K562 (cell line): ENCODE measurements at regions not wholly inside any gene's neighbourhood (a gene's known extent, or its start where the extent isn't known, plus 50 kb on each side); places are given as distances from the start of the nearest gene placed in this dataset.

Source experiments
- ATAC-seq: fragments of 200-7000 bp; cut with Tn5 transposase; 3 replicates; pipeline ENCODE4 v1.9.1; 2020; ENCODE audit warnings: moderate library complexity
- BruUV-seq: library from RNA; stranded (reverse); fragments of 400-500 nt; replicated peaks from 2 replicates; lab custom pipeline; 2021; lab: Mats Ljungman, UMichigan
- CTCF ChIA-PET: fragments of 300-600 bp; formaldehyde crosslinking; extraction: SDS; loops from one replicate; lab custom pipeline; 2021; ENCODE audit warnings: low intra/inter-chr PET ratio; lab: Yijun Ruan, JAX
- POLR2A ChIA-PET: fragments of 300-600, 350-650 bp; sonication (Branson Sonifier 250); formaldehyde crosslinking; extraction: SDS; loops from one replicate; lab custom pipeline; 2021; ENCODE audit warnings: antibody characterized with exemption, inconsistent platforms; lab: Yijun Ruan, JAX
- DNase-seq, 4 experiments: peaks; one replicate each; pipeline versions ENCODE4 v3.0.0 to v3.0.0-alpha.2; 2011 to 2018; ENCODE audit warnings: low spot score in 3 of 4, mixed read lengths in 3 of 4; ENCODE audit errors: extremely low read depth in 1 of 4
- FAIRE-seq: peaks from 2 replicates; lab custom pipeline; 2011; peaks lifted over from hg19 to GRCh38; lab: Jason Lieb, UNC
- H2AFZ ChIP-seq: 2 replicates; pipeline ENCODE4 v1.6.0; 2011; ENCODE audit warnings: low read depth, low read length, control low read depth, inconsistent platforms
- H3K27ac ChIP-seq: fragments of 200-600 bp; 3 replicates; pipeline ENCODE4 v1.8.0; 2011; ENCODE audit warnings: low read depth, mild to moderate bottlenecking, control low read depth, inconsistent platforms, low read length, moderate library complexity, mixed read lengths; ENCODE audit errors: extremely low read depth
- H3K27me3 ChIP-seq, 2 experiments: fragments of 300-600 bp in 1 of 2; 2 replicates in 1 of 2; 3 replicates in 1 of 2; pipeline versions ENCODE4 v1.6.0 to v1.8.0; 2011; ENCODE audit warnings: inconsistent platforms in 2 of 2, low read length in 2 of 2, mild to moderate bottlenecking in 1 of 2, mixed read lengths in 1 of 2, moderate library complexity in 1 of 2; ENCODE audit not compliant: control insufficient read depth in 2 of 2, insufficient read depth in 2 of 2
- H3K36me3 ChIP-seq: fragments of 300-600 bp; 3 replicates; pipeline ENCODE4 v1.8.0; 2011; ENCODE audit warnings: mild to moderate bottlenecking, low read length, inconsistent platforms; ENCODE audit not compliant: control insufficient read depth, insufficient read depth
- H3K4me1 ChIP-seq, 2 experiments: fragments of 200-600 bp in 1 of 2; replicated peaks in 1 of 2; 2 replicates in 1 of 2; 3 replicates in 1 of 2; pipeline versions ENCODE4 v1.5.1 to v1.8.0; 2011; ENCODE audit warnings: inconsistent platforms in 2 of 2, low read length in 2 of 2, mild to moderate bottlenecking in 1 of 2, mixed read lengths in 1 of 2, moderate library complexity in 1 of 2; ENCODE audit not compliant: control insufficient read depth in 2 of 2, insufficient read depth in 2 of 2
- H3K4me2 ChIP-seq: 2 replicates; pipeline ENCODE4 v1.6.1; 2011; ENCODE audit warnings: low read length, control low read depth, inconsistent platforms, mixed read lengths; ENCODE audit not compliant: insufficient read depth
- H3K4me3 ChIP-seq: fragments of 200-600 bp; sonication (generic), shearing (Covaris generic); 2 replicates; pipeline ENCODE4 v1.5.1; 2016; ENCODE audit warnings: control low read depth, inconsistent platforms
- H3K79me2 ChIP-seq: fragments of 200-600 bp; 3 replicates; pipeline ENCODE4 v1.8.0; 2011; ENCODE audit warnings: low read length, inconsistent platforms; ENCODE audit not compliant: control insufficient read depth, insufficient read depth
- H3K9ac ChIP-seq, 2 experiments: 2 replicates each; pipeline versions ENCODE4 v1.6.0 to v1.6.1; 2011; ENCODE audit warnings: low read depth in 2 of 2, low read length in 2 of 2, control low read depth in 1 of 2, inconsistent platforms in 1 of 2, mild to moderate bottlenecking in 1 of 2, mixed read lengths in 1 of 2; ENCODE audit not compliant: insufficient read depth in 1 of 2
- H3K9me1 ChIP-seq: one replicate; pipeline ENCODE4 v1.6.0; 2011; ENCODE audit warnings: inconsistent platforms, mild to moderate bottlenecking, low read length, moderate library complexity; ENCODE audit not compliant: control insufficient read depth, insufficient read depth
- H3K9me3 ChIP-seq: replicated peaks from 2 replicates; pipeline ENCODE4 v1.5.1; 2011; ENCODE audit warnings: low read depth, low read length, inconsistent platforms; ENCODE audit not compliant: control insufficient read depth, insufficient read depth
- H4K20me1 ChIP-seq: replicated peaks from 2 replicates; pipeline ENCODE4 v1.6.1; 2011; ENCODE audit warnings: low read length, inconsistent platforms, mixed read lengths; ENCODE audit not compliant: control insufficient read depth, insufficient read depth
- CEBPZ ChIP-seq: fragments of 150-350 bp; IDR thresholded peaks from 2 replicates; pipeline ENCODE4 v1.6.1; 2014; ENCODE audit warnings: low read depth, mild to moderate bottlenecking, low read length, borderline replicate concordance
- CUX1 ChIP-seq: fragments of 200-800 bp; sonication (Bioruptor generic); IDR thresholded peaks from 2 replicates; pipeline ENCODE4 v1.6.1; 2016; ENCODE audit warnings: missing genetic modification characterization, missing compliant biosample characterization
- ELK1 ChIP-seq: sonication (generic); formaldehyde crosslinking; IDR thresholded peaks from 2 replicates; pipeline ENCODE4 v1.8.1; 2022; ENCODE audit warnings: missing genetic modification reagents
- HMGN3 ChIP-seq: IDR thresholded peaks from 2 replicates; pipeline ENCODE4 v1.6.1; 2011; ENCODE audit warnings: borderline replicate concordance, low read depth, mild to moderate bottlenecking, mixed read lengths, low read length; ENCODE audit not compliant: insufficient read length; ENCODE audit errors: extremely low read depth
- HOXB6 ChIP-seq: fragments of 250-450 bp; sonication (Bioruptor Pico); IDR thresholded peaks from 2 replicates; pipeline ENCODE4 v1.5.1; 2022; ENCODE audit warnings: mild to moderate bottlenecking, borderline replicate concordance
- KDM5B ChIP-seq: fragments of 200-600 bp; sonication (generic); IDR thresholded peaks from 2 replicates; pipeline ENCODE4 v1.6.1; 2012; ENCODE audit warnings: low read depth, mild to moderate bottlenecking, moderate library complexity, low read length, control low read depth, inconsistent platforms; ENCODE audit not compliant: insufficient replicate concordance
- KHSRP ChIP-seq: fragments of 450-650 bp; IDR thresholded peaks from 2 replicates; pipeline ENCODE4 v1.6.1; 2017
- KLF1 ChIP-seq: fragments of 450-650 bp; IDR thresholded peaks from 2 replicates; pipeline ENCODE4 v1.6.1; 2016; ENCODE audit warnings: missing genetic modification characterization, missing compliant biosample characterization
- NCOA2 ChIP-seq, 2 experiments: fragments of 450-650 bp; IDR thresholded peaks; 2 replicates each; pipeline ENCODE4 v1.6.1; 2018; ENCODE audit warnings: mild to moderate bottlenecking in 2 of 2, moderate library complexity in 1 of 2; ENCODE audit not compliant: partially characterized antibody in 2 of 2
- POLR2H ChIP-seq: IDR thresholded peaks from 2 replicates; pipeline ENCODE4 v1.6.1; 2016; ENCODE audit warnings: missing genetic modification characterization, low read depth, mild to moderate bottlenecking, control low read depth, missing compliant biosample characterization, moderate library complexity
- RBM34 ChIP-seq: fragments of 200-400 bp; formaldehyde crosslinking; IDR thresholded peaks from 2 replicates; pipeline ENCODE4 v1.6.1; 2018; ENCODE audit warnings: low read length, borderline replicate concordance; ENCODE audit not compliant: insufficient read depth
- TCF3 ChIP-seq: sonication (generic); formaldehyde crosslinking; IDR thresholded peaks from 2 replicates; pipeline ENCODE4 v1.4.0; 2020; ENCODE audit warnings: mild to moderate bottlenecking, missing genetic modification reagents
- ZSCAN29 ChIP-seq: fragments of 450-650 bp; IDR thresholded peaks from 2 replicates; pipeline ENCODE4 v1.6.1; 2017
- WGBS: fragments of 100-300 bp; shearing (Covaris generic); methylation state at CpG from one replicate; pipeline ENCODE4 v1.1.6; 2016; ENCODE audit warnings: low coverage, mixed read lengths; ENCODE audit not compliant: insufficient coverage; ENCODE audit errors: missing lambda C conversion rate; 5-methylcytosine and 5-hydroxymethylcytosine counted together
- in situ Hi-C: fragments of 300-500 bp; cut with MboI; formaldehyde crosslinking; loops from 4 replicates; pipeline ENCODE4 v1.15.0; 2018; ENCODE audit warnings: inconsistent platforms, mixed read lengths
- intact Hi-C: fragments of 100-400 bp; cut with micrococcal nuclease; formaldehyde crosslinking; loops from 2 replicates; pipeline ENCODE4 v1.14.2; 2022

- POLR2A ChIA-PET, result no interaction called here
- Histone ChIP-seq H3K4me1 (no peaks in the 10 kb centered on the region), H2AFZ (no peak overlapping the region), H4K20me1 (no peaks in the 10 kb centered on the region), H3K27ac (no peak overlapping the region), H3K4me3 (no peak overlapping the region), H3K36me3 (no peaks in the 10 kb centered on the region), H3K79me2 (no peaks in the 10 kb centered on the region), H3K9me1 (no peaks in the 10 kb centered on the region), H3K27me3 (no peaks in the 10 kb centered on the region), H3K4me2 (no peak overlapping the region), H3K9me3 (no peaks in the 10 kb centered on the region), H3K9ac (no peak overlapping the region)
- DNase-seq (no peak), FAIRE-seq (no peak), ATAC-seq (no peak)
- 14% methylated on average over 6 of the region's 6 CpGs for WGBS
- intact Hi-C loops, result no loop called here
- in situ Hi-C loops, result no loop called here
- BruUV-seq, result no TSS peak
- CTCF ChIA-PET, result no interaction called here
- TF ChIP-seq ELK1 (no peak), TCF3 (CRISPR knock-in tag) (no peak), POLR2H (tag) (no peak), ZSCAN29 (no peak), CUX1 (no peak), NCOA2 (IDR thresholded peaks at IDR 0.05; ENCODE audit: partially characterized antibody in 2 of 2) (no peak), CEBPZ (no peak), KDM5B (no peak), HMGN3 (no peak), KLF1 (tag) (no peak), RBM34 (no peak), KHSRP (no peak), HOXB6 (CRISPR knock-in tag) (no peak)
Measured at GRCh38 chr2:57893347-57893746, 153.3 kb upstream of the VRK2 start.
